DOHH2 (cell line): ENCODE measurements at regions not wholly inside any gene's neighbourhood (a gene's known extent, or its start where the extent isn't known, plus 50 kb on each side); places are given as distances from the start of the nearest gene placed in this dataset.

Source experiments
- CTCF ChIP-seq: fragments of 200-600 bp; sonication (generic); IDR thresholded peaks from one replicate; pipeline ENCODE4 v1.5.1; 2014; ENCODE audit warnings: antibody characterized with exemption, mild to moderate bottlenecking, low read depth, low read length; ENCODE audit not compliant: poor library complexity, severe bottlenecking
- EZH2phosphoT487 ChIP-seq: fragments of 200-600 bp; sonication (generic); IDR thresholded peaks from 2 replicates; pipeline ENCODE4 v1.6.1; 2017; ENCODE audit warnings: borderline replicate concordance, mild to moderate bottlenecking, antibody characterized with exemption, low read length, moderate library complexity, mixed read lengths

DNA sequence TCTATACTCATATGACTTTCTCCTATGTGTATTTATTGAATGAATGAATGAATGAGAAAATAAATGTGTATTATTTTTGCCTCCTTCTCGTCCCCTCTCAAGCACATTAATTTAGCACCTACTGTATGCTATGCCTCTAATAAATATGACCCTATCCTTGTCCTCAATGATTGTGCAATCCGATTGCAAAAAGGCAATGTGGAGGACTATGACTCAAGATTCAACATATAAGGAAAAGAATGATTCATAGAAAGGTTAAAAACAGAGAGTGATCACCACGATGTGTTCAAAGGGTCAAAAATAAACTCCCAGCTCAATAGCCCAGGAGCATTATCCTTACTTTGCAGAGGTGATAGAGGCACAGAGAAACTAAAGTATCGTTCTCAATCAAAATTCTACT is 322.8 kb upstream of the SORCS1 start:
- no peak for TF ChIP-seq CTCF
- no peak for TF ChIP-seq EZH2phosphoT487
